ENCODE measurements at regions not wholly inside any gene's neighbourhood (a gene's known extent, or its start where the extent isn't known, plus 50 kb on each side); places are given as distances from the start of the nearest gene placed in this dataset.

DNA sequence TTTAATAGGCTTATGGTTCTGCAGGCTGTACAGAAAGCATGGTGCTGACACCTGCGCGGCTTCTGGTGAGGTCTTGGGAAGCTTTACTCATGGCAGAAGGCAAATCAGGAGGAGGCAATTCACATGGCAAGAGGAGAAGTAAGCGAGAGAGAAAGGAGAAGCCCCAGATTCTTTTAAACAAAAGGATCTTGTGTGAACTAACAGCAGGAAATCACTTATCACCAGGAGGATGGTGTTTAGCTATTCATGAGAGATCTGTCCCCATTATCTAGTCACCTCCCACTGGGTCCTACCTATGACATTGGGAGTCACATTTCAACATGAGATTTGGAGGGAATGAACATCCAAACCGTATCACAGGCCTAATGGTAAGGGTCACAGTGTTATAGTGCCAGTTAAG, 678.0 kb upstream of the KCND2 start:
- TF ChIP-seq RAD21 (IDR thresholded peaks at IDR 0.05) (no peak), SP1 (IDR thresholded peaks at IDR 0.05) (no peak), EGR1 (IDR thresholded peaks at IDR 0.05; ENCODE audit: low read depth in 2 of 2) (no peak)
- TF ChIP-seq, protein P1, sequence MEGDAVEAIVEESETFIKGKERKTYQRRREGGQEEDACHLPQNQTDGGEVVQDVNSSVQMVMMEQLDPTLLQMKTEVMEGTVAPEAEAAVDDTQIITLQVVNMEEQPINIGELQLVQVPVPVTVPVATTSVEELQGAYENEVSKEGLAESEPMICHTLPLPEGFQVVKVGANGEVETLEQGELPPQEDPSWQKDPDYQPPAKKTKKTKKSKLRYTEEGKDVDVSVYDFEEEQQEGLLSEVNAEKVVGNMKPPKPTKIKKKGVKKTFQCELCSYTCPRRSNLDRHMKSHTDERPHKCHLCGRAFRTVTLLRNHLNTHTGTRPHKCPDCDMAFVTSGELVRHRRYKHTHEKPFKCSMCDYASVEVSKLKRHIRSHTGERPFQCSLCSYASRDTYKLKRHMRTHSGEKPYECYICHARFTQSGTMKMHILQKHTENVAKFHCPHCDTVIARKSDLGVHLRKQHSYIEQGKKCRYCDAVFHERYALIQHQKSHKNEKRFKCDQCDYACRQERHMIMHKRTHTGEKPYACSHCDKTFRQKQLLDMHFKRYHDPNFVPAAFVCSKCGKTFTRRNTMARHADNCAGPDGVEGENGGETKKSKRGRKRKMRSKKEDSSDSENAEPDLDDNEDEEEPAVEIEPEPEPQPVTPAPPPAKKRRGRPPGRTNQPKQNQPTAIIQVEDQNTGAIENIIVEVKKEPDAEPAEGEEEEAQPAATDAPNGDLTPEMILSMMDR (IDR thresholded peaks at IDR 0.05; ENCODE audit: low read depth, low read length, missing input control) = no peak

Measured in liver (tissue), 3 donors.